Ovary (tissue), 3 donors: ENCODE measurements at regions not wholly inside any gene's neighbourhood (a gene's known extent, or its start where the extent isn't known, plus 50 kb on each side); places are given as distances from the start of the nearest gene placed in this dataset.

Experiments used
- POLR2A ChIP-seq: fragments of 450-650 bp; IDR thresholded peaks from one replicate; pipeline ENCODE4 v1.6.1; 2017; ENCODE audit warnings: antibody characterized with exemption, mild to moderate bottlenecking, moderate library complexity
- TF ChIP-seq, protein P1 (sequence below), 3 donors: fragments of 450-650 bp in 2 of 3; fragments of 200-600 bp in 1 of 3; IDR thresholded peaks; one replicate each; pipeline versions ENCODE4 v1.5.1 to v1.8.0; 2016 to 2022; ENCODE audit warnings: antibody characterized with exemption in 3 of 3, mild to moderate bottlenecking in 1 of 3
- donor health status: DM: no; HTN: no; CAD: no.

DNA sequence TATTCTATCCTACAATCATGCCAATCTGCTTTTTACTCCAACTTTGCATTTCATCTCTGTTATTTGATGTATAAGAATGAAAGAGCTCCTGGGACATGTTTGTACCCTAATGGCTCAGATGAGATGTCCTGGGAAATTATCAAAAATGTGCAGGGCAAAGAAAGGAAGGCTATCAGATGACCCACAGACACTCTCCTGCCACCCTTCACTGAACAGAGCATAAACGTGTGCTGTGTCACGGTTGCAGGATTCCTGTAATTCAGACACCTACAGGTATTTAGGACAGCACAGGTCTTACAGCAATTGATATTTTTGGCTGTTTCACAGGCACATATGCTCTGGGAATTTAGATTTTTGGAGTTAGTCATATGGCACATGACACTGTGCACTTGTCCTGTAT, 149.2 kb upstream of the GAS1 start:
- TF ChIP-seq, protein P1, sequence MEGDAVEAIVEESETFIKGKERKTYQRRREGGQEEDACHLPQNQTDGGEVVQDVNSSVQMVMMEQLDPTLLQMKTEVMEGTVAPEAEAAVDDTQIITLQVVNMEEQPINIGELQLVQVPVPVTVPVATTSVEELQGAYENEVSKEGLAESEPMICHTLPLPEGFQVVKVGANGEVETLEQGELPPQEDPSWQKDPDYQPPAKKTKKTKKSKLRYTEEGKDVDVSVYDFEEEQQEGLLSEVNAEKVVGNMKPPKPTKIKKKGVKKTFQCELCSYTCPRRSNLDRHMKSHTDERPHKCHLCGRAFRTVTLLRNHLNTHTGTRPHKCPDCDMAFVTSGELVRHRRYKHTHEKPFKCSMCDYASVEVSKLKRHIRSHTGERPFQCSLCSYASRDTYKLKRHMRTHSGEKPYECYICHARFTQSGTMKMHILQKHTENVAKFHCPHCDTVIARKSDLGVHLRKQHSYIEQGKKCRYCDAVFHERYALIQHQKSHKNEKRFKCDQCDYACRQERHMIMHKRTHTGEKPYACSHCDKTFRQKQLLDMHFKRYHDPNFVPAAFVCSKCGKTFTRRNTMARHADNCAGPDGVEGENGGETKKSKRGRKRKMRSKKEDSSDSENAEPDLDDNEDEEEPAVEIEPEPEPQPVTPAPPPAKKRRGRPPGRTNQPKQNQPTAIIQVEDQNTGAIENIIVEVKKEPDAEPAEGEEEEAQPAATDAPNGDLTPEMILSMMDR (IDR thresholded peaks at IDR 0.05), result no peak
- no peak for TF ChIP-seq POLR2A
